GM23338 (cell line): ENCODE measurements at regions not wholly inside any gene's neighbourhood (a gene's known extent, or its start where the extent isn't known, plus 50 kb on each side); places are given as distances from the start of the nearest gene placed in this dataset.

Experiments used
- ATAC-seq: fragments of 200-7000 bp; cut with Tn5 transposase; 3 replicates; pipeline ENCODE4 v1.9.1; 2020
- DNase-seq: peaks from one replicate; pipeline ENCODE4 v3.0.0-alpha.2; 2015; ENCODE audit warnings: low spot score
- H2AFZ ChIP-seq: fragments of 200-600 bp; sonication (generic); 2 replicates; pipeline ENCODE4 v1.8.0; 2016; ENCODE audit warnings: antibody characterized with exemption, mild to moderate bottlenecking, moderate library complexity
- H3F3A ChIP-seq: fragments of 200-600 bp; sonication (generic); replicated peaks from 2 replicates; pipeline ENCODE4 v1.8.0; 2017; ENCODE audit warnings: antibody characterized with exemption, mixed run types, low read depth
- H3K27ac ChIP-seq: fragments of 200-600 bp; sonication (generic); 2 replicates; pipeline ENCODE4 v1.6.1; 2016; ENCODE audit warnings: low read depth
- H3K27me3 ChIP-seq: fragments of 200-600 bp; sonication (generic); 2 replicates; pipeline ENCODE4 v1.8.0; 2016; ENCODE audit warnings: mild to moderate bottlenecking, mixed run types, moderate library complexity; ENCODE audit not compliant: insufficient read depth
- H3K36me3 ChIP-seq: fragments of 200-600 bp; sonication (generic); 2 replicates; pipeline ENCODE4 v1.8.0; 2016; ENCODE audit warnings: mild to moderate bottlenecking; ENCODE audit not compliant: insufficient read depth
- H3K4me1 ChIP-seq: fragments of 200-600 bp; sonication (generic); 2 replicates; pipeline ENCODE4 v1.8.0; 2016; ENCODE audit warnings: mild to moderate bottlenecking, moderate library complexity; ENCODE audit not compliant: insufficient read depth
- H3K4me2 ChIP-seq: fragments of 200-600 bp; sonication (generic); 2 replicates; pipeline ENCODE4 v1.7.1; 2017; ENCODE audit warnings: mixed run types
- H3K4me3 ChIP-seq: fragments of 200-600 bp; sonication (generic); 2 replicates; pipeline ENCODE4 v1.6.1; 2016; ENCODE audit warnings: mixed run types
- H3K79me2 ChIP-seq: fragments of 200-600 bp; sonication (generic); replicated peaks from 2 replicates; pipeline ENCODE4 v1.8.0; 2017; ENCODE audit warnings: mild to moderate bottlenecking; ENCODE audit not compliant: insufficient read depth
- H3K9me2 ChIP-seq: fragments of 200-600 bp; sonication (generic); 2 replicates; pipeline ENCODE4 v1.8.0; 2017; ENCODE audit not compliant: insufficient read depth
- H4K20me1 ChIP-seq: fragments of 200-600 bp; sonication (generic); replicated peaks from 2 replicates; pipeline ENCODE4 v1.8.0; 2017; ENCODE audit warnings: mild to moderate bottlenecking; ENCODE audit not compliant: insufficient read depth
- H3K27ac Mint-ChIP-seq: 2 replicates; pipeline ENCODE4 v1.8.0; 2020; ENCODE audit warnings: inconsistent platforms, mild to moderate bottlenecking, moderate library complexity, mixed read lengths
- H3K27me3 Mint-ChIP-seq: 3 replicates; pipeline ENCODE4 v1.8.0; 2022; ENCODE audit warnings: low read depth, mild to moderate bottlenecking, moderate library complexity, mixed read lengths, inconsistent platforms; ENCODE audit not compliant: insufficient read depth, poor library complexity
- H3K36me3 Mint-ChIP-seq: 3 replicates; pipeline ENCODE4 v1.8.0; 2021; ENCODE audit warnings: low read depth, mild to moderate bottlenecking, inconsistent platforms, moderate library complexity, mixed read lengths
- H3K4me1 Mint-ChIP-seq: 3 replicates; pipeline ENCODE4 v1.8.0; 2020; ENCODE audit warnings: mild to moderate bottlenecking, inconsistent platforms, mixed read lengths
- H3K4me3 Mint-ChIP-seq: 3 replicates; pipeline ENCODE4 v1.8.0; 2021; ENCODE audit warnings: moderate library complexity, mild to moderate bottlenecking, inconsistent platforms, mixed read lengths
- H3K9me3 Mint-ChIP-seq: 3 replicates; pipeline ENCODE4 v1.8.0; 2020; ENCODE audit warnings: moderate library complexity, mild to moderate bottlenecking, inconsistent platforms, mixed read lengths
- CREB1 ChIP-seq: fragments of 250-450 bp; sonication (Bioruptor Pico); IDR thresholded peaks from 2 replicates; pipeline ENCODE4 v1.5.0; 2020; ENCODE audit warnings: low read depth, mild to moderate bottlenecking, moderate library complexity
- EZH2 ChIP-seq: fragments of 200-600 bp; sonication (generic); IDR thresholded peaks from one replicate; pipeline ENCODE4 v1.8.0; 2017; ENCODE audit warnings: antibody characterized with exemption, mild to moderate bottlenecking, low read depth; ENCODE audit not compliant: unreplicated experiment
- EZH2phosphoT487 ChIP-seq: fragments of 200-600 bp; sonication (generic); IDR thresholded peaks from one replicate; pipeline ENCODE4 v1.8.1; 2018; ENCODE audit warnings: antibody characterized with exemption; ENCODE audit not compliant: unreplicated experiment
- JUNB ChIP-seq: IDR thresholded peaks from one replicate; pipeline ENCODE4 v1.6.1; 2016; ENCODE audit warnings: antibody characterized with exemption; ENCODE audit not compliant: unreplicated experiment
- NANOG ChIP-seq: IDR thresholded peaks from 2 replicates; pipeline ENCODE4 v1.6.1; 2016; ENCODE audit warnings: antibody characterized with exemption, borderline replicate concordance
- ZNF114 ChIP-seq: fragments of 250-450 bp; sonication (Bioruptor Pico); IDR thresholded peaks from 2 replicates; pipeline ENCODE4 v1.5.0; 2020; ENCODE audit warnings: mild to moderate bottlenecking, moderate library complexity
- ZNF331 ChIP-seq: fragments of 250-450 bp; sonication (Bioruptor Pico); IDR thresholded peaks from 2 replicates; pipeline ENCODE4 v1.5.0; 2020; ENCODE audit warnings: low read depth, mild to moderate bottlenecking, moderate library complexity
- TF ChIP-seq, protein P1 (sequence below): IDR thresholded peaks from one replicate; pipeline ENCODE4 v1.6.1; 2018; ENCODE audit warnings: antibody characterized with exemption; ENCODE audit not compliant: unreplicated experiment
- TF ChIP-seq, protein P2 (sequence below): fragments of 250-450 bp; sonication (Bioruptor Pico); IDR thresholded peaks from 2 replicates; pipeline ENCODE4 v1.5.0; 2020; ENCODE audit warnings: mild to moderate bottlenecking, moderate library complexity
- TF ChIP-seq, protein P3 (sequence below): IDR thresholded peaks from 2 replicates; pipeline ENCODE4 v1.6.1; 2016; ENCODE audit warnings: antibody characterized with exemption

DNA sequence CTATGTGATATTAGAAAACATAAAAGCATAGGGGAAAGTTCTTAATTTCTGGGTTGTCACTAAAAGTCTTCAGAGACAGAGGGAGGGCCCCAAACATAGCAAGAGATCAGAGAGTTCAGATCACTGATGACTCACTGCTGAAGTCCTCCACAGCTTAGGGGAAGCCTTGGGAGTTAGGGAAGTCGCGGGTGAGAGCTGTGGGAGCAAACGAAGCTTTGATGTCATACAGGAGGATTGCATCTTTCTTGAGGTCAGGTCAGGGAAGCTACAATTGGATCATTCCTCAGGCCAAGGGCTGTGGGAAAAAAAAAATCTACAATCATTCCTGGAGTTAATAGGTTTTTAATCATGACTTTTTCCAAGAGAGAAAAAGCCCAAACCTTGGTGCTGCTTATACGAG, 96.2 kb downstream of the COPS8 start (continued):
- no peak for TF ChIP-seq EZH2phosphoT487
- TF ChIP-seq CREB1 (CRISPR knock-in tag): no peak
- TF ChIP-seq ZNF331: no peak
- TF ChIP-seq, protein P1, sequence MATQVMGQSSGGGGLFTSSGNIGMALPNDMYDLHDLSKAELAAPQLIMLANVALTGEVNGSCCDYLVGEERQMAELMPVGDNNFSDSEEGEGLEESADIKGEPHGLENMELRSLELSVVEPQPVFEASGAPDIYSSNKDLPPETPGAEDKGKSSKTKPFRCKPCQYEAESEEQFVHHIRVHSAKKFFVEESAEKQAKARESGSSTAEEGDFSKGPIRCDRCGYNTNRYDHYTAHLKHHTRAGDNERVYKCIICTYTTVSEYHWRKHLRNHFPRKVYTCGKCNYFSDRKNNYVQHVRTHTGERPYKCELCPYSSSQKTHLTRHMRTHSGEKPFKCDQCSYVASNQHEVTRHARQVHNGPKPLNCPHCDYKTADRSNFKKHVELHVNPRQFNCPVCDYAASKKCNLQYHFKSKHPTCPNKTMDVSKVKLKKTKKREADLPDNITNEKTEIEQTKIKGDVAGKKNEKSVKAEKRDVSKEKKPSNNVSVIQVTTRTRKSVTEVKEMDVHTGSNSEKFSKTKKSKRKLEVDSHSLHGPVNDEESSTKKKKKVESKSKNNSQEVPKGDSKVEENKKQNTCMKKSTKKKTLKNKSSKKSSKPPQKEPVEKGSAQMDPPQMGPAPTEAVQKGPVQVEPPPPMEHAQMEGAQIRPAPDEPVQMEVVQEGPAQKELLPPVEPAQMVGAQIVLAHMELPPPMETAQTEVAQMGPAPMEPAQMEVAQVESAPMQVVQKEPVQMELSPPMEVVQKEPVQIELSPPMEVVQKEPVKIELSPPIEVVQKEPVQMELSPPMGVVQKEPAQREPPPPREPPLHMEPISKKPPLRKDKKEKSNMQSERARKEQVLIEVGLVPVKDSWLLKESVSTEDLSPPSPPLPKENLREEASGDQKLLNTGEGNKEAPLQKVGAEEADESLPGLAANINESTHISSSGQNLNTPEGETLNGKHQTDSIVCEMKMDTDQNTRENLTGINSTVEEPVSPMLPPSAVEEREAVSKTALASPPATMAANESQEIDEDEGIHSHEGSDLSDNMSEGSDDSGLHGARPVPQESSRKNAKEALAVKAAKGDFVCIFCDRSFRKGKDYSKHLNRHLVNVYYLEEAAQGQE: no peak
- no peak for TF ChIP-seq ZNF114 (CRISPR knock-in tag)
- TF ChIP-seq JUNB: no peak

DNA sequence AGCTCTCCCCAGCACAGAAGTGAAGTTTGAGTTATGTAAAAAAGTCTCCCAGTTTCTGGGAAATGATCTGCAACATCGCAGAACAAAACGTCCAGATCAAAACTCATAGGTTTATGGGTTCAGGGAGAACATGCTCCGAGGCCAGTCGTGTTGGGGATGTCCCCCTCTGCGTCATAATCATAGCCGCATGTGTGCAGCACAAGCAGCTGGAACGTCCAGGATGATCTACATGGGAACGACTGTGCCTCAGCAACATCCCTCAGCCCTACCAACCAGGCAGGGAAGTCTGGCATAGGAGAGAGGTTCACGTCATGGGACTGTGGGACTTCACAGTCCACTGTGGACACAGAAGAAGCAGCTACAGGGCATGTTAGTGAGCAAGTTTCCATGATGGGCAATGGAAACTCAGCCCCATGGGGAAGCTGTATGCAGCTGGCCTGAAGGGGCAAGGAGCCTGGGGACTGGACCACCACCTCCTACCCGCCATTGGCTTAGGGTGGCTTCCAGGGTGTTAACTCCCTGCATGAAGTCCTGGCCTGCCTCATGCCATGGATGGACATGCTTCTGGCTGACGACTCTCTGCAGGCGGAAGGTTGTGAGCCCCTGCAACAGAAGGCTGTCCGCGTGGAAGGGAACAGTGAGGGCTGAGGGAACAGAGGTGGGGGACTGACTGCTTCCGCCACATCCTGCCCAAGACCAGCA, 96.9 kb downstream of the COPS8 start:
- Histone ChIP-seq H4K20me1 (no peaks in the 10 kb centered on the region), H2AFZ (no peak overlapping the region), H3K79me2 (no peaks in the 10 kb centered on the region), H3K36me3 (no peaks in the 10 kb centered on the region), H3F3A (no peaks in the 10 kb centered on the region), H3K9me2 (peaks cover 8% of the 10 kb centered on the region; the same call in 1 of the 2 replicates), H3K4me3 (no peak overlapping the region), H3K27me3 (no peaks in the 10 kb centered on the region), H3K4me2 (no peak overlapping the region), H3K4me1 (no peaks in the 10 kb centered on the region), H3K27ac (no peak overlapping the region)
- H3K36me3 Mint-ChIP-seq: no peaks in the 10 kb centered on the region
- H3K4me3 Mint-ChIP-seq: no peak overlapping the region
- no peaks in the 10 kb centered on the region for H3K9me3 Mint-ChIP-seq
- DNase-seq (no peak), ATAC-seq (no peak)
- H3K4me1 Mint-ChIP-seq: no peaks in the 10 kb centered on the region
- H3K27ac Mint-ChIP-seq: no peak overlapping the region
- peaks cover 1% of the 10 kb centered on the region for H3K27me3 Mint-ChIP-seq
- TF ChIP-seq NANOG (no peak), ZNF114 (CRISPR knock-in tag) (no peak), EZH2 (no peak), EZH2phosphoT487 (no peak)
- TF ChIP-seq, protein P1: no peak
- TF ChIP-seq, protein P2, sequence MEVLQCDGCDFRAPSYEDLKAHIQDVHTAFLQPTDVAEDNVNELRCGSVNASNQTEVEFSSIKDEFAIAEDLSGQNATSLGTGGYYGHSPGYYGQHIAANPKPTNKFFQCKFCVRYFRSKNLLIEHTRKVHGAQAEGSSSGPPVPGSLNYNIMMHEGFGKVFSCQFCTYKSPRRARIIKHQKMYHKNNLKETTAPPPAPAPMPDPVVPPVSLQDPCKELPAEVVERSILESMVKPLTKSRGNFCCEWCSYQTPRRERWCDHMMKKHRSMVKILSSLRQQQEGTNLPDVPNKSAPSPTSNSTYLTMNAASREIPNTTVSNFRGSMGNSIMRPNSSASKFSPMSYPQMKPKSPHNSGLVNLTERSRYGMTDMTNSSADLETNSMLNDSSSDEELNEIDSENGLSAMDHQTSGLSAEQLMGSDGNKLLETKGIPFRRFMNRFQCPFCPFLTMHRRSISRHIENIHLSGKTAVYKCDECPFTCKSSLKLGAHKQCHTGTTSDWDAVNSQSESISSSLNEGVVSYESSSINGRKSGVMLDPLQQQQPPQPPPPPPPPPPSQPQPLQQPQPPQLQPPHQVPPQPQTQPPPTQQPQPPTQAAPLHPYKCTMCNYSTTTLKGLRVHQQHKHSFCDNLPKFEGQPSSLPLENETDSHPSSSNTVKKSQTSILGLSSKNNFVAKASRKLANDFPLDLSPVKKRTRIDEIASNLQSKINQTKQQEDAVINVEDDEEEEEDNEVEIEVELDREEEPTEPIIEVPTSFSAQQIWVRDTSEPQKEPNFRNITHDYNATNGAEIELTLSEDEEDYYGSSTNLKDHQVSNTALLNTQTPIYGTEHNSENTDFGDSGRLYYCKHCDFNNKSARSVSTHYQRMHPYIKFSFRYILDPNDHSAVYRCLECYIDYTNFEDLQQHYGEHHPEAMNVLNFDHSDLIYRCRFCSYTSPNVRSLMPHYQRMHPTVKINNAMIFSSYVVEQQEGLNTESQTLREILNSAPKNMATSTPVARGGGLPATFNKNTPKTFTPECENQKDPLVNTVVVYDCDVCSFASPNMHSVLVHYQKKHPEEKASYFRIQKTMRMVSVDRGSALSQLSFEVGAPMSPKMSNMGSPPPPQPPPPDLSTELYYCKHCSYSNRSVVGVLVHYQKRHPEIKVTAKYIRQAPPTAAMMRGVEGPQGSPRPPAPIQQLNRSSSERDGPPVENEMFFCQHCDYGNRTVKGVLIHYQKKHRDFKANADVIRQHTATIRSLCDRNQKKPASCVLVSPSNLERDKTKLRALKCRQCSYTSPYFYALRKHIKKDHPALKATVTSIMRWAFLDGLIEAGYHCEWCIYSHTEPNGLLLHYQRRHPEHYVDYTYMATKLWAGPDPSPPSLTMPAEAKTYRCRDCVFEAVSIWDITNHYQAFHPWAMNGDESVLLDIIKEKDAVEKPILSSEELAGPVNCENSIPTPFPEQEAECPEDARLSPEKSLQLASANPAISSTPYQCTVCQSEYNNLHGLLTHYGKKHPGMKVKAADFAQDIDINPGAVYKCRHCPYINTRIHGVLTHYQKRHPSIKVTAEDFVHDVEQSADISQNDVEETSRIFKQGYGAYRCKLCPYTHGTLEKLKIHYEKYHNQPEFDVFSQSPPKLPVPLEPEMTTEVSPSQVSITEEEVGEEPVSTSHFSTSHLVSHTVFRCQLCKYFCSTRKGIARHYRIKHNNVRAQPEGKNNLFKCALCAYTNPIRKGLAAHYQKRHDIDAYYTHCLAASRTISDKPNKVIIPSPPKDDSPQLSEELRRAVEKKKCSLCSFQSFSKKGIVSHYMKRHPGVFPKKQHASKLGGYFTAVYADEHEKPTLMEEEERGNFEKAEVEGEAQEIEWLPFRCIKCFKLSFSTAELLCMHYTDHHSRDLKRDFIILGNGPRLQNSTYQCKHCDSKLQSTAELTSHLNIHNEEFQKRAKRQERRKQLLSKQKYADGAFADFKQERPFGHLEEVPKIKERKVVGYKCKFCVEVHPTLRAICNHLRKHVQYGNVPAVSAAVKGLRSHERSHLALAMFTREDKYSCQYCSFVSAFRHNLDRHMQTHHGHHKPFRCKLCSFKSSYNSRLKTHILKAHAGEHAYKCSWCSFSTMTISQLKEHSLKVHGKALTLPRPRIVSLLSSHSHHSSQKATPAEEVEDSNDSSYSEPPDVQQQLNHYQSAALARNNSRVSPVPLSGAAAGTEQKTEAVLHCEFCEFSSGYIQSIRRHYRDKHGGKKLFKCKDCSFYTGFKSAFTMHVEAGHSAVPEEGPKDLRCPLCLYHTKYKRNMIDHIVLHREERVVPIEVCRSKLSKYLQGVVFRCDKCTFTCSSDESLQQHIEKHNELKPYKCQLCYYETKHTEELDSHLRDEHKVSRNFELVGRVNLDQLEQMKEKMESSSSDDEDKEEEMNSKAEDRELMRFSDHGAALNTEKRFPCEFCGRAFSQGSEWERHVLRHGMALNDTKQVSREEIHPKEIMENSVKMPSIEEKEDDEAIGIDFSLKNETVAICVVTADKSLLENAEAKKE (CRISPR knock-in tag): no peak
- TF ChIP-seq, protein P3, sequence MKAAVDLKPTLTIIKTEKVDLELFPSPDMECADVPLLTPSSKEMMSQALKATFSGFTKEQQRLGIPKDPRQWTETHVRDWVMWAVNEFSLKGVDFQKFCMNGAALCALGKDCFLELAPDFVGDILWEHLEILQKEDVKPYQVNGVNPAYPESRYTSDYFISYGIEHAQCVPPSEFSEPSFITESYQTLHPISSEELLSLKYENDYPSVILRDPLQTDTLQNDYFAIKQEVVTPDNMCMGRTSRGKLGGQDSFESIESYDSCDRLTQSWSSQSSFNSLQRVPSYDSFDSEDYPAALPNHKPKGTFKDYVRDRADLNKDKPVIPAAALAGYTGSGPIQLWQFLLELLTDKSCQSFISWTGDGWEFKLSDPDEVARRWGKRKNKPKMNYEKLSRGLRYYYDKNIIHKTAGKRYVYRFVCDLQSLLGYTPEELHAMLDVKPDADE: no peak
